Activated CD4-positive, CD25-positive, alpha-beta regulatory T cell treated with anti-CD3 and anti-CD28 coated beads, Interleukin-2, amount 50 U/mL, for 24 hours (primary cell): ENCODE measurements at regions not wholly inside any gene's neighbourhood (a gene's known extent, or its start where the extent isn't known, plus 50 kb on each side); places are given as distances from the start of the nearest gene placed in this dataset.

Source experiments
- ATAC-seq, 2 donors: fragments of 150-1000 bp; cut with Tn5 transposase; one replicate each; pipeline ENCODE4 v1.10.0; 2021; ENCODE audit warnings: mild to moderate bottlenecking in 1 of 2, moderate library complexity in 1 of 2

DNA sequence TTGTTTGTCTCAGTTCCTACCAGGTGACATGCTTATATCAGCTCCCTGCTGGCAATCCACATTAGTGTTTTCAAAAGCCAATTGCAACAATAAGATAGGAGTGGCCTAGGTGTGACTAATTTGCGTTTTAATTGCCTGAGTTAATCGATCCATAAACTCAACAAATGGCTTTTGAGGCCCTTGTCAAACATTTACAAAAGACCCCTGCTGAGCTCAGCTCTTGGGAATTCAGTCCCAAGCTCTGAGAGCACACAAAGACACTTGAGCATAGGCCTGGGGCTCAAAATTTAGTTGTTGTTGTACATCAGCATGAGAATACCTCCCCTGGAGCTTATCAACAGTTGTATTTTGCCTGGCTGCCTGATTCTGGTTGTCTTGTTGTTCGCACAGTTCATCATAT lies 1134.4 kb upstream of the TSPY4 start:
- no peak for ATAC-seq

DNA sequence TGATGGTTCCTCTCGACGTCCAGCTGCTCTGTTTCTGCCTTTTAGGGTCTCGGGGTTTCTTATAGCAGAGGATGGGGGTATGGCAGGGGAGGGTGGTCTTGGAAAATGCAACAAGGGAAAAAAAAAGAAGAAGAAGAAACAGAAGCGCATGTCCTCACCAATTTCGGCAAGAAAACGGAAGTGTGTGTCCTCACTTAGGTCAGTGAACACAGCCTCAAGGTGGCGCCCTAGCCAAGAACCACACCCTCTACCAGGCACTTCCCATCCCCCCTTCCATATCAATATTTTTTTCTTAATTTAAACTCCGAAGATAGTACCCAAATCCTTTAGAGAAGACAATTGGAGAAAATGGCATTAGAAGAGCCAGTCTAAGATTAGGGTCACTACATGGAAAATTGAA lies 1096.1 kb upstream of the TSPY4 start:
- ATAC-seq = no peak

DNA sequence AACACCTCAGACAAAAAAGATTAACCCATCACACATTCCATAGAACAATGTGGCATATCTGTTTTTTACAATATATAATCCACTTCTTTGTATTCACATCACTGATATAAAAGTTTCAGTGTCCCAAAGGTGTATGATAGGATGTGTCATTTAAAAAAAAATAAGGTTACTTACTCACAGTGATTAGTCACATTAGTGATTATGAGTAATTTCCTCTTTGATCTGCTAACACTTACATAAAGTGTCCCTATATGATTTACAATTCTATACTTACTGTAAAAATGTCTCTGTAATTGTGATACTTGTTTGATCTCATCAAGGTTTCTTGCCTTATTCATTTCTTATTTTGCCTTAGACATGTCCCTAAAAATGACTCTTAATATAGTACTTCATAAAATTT lies 1063.5 kb upstream of the TSPY4 start:
- peak; percentile 61 to 88 for ATAC-seq

DNA sequence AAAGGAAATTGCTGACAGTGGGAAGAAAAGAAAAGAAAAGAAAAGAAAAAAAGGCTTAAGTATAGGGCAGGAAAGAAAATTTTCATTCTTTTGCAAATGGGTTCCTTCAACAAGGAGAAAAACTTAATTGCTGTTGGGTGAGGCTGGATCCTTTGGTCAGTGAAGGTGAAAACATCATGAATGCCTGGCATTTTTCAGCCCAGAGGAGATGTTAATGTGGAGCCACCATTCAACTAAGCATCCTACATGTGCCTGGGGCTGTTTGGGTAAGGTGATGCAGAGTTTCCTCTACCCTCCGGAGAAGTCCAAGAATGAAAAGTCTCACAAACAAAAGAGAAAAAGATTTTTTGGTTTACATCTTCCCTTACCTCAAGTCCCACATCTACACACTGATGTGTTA lies 1032.2 kb upstream of the TSPY4 start:
- ATAC-seq = no peak

DNA sequence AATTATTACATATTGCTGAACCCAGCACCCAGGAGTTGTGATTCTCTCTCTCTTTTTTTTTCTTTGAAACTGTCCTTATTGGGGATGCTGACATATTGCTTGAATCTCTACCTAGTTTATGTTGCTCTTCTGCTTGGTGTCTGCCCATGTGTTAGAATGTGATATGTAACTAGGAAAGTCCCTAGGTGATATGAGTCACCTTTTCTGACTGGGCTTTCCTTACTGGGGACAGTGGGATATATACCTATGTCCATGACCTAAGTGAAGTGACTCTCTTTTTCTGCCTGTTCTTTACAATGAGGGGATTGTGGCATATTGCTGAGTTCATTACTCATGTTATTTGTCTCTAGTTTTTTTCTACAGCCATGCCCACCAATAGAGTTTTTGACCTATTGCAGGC lies 1013.2 kb upstream of the TSPY4 start:
- ATAC-seq = peak in 1 of 2 donors; percentile 17

DNA sequence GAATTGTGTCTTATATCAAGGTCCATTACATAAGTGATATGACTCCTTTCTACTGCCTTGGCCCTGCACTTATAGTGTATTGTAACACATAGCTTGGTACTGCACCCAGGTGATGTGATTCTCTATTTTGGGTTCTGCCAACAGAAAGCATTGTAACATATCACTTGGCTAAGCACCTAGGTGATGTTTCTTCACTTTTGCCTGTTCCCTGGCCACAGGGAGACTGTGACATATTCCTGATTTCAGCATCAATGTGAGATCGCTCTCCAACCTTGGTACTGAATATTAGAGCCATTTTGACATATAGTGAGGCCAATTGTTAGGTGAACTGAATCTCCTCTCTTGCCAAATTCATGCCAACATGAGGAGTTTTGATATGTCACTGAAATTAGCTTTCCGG lies 1010.3 kb upstream of the TSPY4 start:
- ATAC-seq = no peak

DNA sequence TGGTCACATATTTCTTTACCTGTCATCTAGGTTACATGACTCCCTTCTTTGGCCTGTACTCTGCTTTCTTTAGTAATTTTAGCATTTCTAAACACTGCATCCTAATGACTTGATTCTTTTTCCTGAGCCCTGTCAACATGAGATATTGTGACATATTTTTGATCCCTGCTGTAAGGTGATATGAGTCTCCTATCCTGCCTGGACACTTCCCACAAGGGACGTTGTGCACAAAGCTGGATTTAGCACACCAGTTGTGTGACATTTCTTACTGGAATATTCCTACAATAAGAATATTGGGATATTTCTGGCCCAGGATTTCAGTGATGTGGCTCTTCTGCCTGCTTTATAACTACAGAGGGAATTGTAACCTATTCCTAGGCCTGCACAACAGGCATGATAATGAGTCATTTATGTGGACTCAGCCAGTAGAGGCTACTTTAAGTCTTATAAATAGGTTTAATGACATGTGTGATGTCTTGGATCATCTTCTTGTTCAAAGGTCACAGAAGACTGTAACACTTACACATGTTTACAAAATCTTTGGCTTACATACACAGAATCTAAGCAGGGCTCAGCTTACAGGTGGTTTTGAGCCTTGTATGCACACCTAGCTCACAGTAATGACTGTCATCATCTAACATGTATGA lies 1009.4 kb upstream of the TSPY4 start:
- no peak for ATAC-seq

DNA sequence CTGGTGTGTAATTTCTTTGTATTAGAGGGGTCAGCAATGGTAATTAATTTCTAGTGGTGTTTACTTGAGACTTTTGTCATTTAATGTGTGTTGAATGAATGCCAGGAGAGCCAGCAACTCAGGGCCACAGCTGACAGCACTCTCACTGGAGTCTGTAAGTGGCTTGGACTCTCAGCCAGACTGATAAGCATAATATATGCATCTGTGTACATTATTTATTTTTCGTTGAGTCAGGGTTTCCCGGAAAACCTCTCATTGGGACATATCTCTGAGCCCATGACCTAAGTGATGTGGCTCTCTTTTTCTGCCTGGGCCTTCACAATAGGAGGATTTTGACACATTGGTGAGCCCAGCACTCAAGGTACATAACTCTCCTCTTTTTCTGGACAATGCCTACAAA lies 1007.8 kb upstream of the TSPY4 start:
- ATAC-seq = no peak

DNA sequence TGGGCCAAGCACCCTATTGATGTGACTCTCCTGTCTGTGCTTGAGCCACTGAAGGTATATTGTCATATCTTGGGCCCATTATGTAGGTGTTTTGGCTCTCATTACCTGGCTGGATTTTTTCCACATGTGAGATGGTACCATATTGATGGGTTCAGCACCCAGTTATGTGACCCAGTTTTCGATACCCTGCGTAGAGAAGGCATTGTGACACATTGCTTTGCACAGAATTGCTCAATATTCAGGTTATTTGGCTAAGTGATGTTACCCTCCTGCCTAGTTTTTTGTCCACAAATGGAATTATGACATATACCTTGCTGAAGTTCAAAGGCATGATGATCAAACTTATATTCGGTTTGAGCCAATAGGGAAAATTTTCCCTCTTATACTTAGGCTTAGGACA lies 1007.3 kb upstream of the TSPY4 start:
- no peak for ATAC-seq

DNA sequence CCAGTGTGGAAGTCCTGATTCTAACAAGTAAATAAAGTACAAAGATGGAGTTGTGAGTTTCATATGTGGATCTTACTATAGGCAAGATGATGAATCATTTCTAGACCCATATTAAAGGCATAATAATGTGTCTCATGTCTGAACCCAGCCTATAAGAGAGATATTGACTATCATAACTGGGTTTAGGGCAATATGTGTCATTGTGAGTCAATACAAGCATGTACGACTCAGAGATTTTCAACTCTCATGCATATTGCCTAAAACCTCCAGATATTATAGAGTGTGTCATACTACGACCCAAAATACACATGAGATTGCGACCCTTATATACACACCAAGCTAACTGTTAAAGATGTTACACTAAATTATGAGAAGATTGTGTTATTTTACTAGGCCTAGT lies 1003.9 kb upstream of the TSPY4 start:
- ATAC-seq = peak; percentile 49 to 75

DNA sequence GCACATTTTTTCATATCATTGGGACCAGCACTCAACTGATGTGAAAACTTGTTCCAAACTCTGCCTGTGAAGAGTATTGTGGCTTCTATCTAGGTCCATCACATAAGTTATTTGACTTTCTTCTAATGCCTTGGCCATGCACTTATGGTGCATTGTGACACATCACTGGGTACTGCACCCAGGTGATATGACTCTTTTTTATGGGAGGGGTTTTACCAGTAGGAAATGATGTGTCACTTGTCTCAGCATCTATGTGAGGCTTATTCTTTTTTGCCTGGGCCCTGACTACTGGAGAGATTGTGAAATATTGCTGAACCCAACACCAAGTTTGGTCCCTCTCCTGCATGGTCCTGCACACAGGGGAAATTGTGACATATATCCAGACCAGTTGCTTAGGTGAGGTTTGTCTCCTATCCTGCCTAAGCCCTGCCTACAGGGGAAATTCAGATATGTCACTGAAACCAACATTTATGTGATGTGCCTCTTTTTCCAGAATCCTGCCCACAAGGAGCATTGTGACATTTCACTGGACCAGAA lies 1001.9 kb upstream of the TSPY4 start:
- peak; percentile 37 to 43 for ATAC-seq

DNA sequence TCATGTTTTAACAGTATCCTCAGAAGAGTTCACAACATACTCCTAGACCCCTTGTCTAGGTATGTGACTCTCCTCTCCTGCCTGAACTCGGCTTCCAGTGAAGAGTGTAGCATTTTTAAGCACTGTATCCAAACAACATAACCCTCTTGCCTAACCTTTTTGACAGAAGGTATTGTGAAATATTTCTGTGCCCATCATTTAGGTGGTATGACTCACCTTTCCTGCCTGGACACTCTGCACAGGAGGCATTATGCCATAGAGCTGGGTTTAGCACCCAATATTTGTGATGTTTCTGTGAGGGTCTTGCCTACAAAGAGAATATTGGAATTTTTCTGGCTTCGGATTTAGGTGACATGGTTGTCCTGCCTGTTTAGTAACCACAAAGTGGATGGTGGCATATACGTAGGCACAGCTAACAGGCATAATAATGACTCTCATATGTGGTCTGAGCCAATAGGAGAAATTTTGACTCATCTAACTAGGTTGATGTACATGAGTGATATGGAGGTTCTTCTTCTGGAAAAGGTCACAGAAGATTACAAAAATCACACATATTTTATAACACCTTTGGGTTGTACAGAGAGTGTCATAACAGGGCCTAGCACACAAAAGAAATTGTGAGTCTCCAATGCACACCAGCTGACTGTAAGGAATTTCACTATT lies 1001.0 kb upstream of the TSPY4 start:
- peak; percentile 28 to 44 for ATAC-seq

DNA sequence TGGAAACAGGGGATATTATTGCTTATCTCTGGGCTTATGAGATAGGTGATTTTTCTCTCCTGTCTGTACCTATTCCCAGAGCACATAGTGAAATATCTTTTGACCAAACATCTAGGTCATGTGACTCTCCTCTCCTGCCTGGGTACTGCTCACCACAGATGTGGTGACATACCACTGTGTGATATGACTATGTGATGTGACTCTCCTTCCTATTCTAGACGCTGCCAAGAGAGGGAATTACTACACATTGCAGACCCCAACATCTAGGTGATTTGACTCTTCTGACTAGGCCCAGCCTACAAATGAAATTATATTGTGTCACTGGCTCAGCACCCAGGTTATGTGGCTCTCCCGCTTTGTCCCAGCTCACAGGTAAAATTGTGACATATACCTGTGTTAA lies 996.3 kb upstream of the TSPY4 start:
- no peak for ATAC-seq

DNA sequence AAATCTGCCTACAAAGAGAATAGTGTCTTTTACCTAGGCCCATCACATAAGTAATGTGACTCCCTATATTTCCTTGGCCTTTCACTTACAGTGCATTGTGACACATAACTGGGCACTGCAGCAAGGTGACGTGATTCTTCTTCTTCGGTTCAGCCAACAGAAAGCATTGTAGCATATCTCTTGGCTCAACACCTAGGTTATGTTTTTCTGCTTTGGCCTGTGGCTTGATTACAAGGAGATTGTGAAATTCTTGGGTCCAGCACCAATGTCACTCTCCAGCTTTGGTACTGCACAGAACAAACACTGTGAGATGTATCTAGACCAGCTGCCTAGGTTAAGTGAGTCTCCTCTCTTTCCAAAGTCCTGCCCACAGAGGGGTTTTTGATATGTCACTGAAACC lies 995.1 kb upstream of the TSPY4 start:
- ATAC-seq = no peak

DNA sequence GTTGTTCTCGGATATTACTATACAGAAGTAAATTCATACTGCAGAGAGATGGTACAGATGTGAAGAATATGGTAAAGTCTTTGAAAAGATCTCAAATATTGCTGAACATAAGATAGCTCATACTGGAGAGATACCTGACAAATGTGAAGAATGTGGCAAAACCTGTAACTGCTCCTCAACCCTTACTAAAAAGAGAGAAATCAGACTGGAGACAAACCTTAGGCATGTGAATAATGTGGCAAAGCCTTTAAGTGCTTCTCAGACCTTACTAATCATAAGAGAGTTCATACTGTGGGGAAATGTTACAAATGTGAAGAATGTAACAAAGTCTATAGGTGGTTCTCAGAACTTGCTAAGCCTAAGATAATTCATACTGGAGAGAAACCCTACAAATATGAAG lies 986.0 kb upstream of the TSPY4 start:
- no peak for ATAC-seq

DNA sequence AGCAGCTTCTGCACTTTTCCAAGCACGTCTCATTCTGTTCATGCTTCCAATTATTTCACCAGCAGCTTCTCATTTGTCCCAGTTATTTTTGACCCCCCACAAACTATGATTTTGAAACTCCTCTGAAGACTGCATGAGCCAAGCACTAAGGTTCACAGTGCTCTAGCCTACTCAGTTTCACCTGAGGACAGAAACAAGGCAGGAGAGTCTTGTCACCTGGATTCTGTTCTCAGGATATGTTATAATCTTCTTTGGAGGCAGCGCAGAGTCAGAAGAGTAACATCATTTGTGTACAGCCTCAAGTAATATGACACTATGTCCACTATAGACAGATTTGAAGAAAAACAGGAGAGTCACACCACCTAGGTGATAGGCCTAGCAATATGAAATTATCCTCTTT lies 985.1 kb upstream of the TSPY4 start:
- ATAC-seq = no peak

DNA sequence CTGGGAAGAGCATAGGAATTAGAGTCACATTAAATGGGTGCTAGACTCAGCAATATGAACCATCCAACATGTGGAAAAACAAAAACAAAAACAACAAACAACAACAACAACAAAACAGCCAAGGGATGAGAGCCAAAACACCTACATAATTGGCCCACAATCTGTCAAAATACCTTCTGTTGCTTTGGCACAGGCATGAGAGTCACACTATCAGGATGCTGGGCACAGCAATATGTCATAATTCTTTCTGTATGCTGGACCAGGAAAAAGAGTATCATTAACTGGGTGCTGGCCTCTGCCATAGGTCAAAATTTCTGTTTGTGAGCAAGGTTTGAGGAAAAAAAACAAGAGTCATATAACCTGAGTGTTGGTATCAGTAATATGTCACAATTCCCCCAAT lies 979.1 kb upstream of the TSPY4 start:
- no peak for ATAC-seq

DNA sequence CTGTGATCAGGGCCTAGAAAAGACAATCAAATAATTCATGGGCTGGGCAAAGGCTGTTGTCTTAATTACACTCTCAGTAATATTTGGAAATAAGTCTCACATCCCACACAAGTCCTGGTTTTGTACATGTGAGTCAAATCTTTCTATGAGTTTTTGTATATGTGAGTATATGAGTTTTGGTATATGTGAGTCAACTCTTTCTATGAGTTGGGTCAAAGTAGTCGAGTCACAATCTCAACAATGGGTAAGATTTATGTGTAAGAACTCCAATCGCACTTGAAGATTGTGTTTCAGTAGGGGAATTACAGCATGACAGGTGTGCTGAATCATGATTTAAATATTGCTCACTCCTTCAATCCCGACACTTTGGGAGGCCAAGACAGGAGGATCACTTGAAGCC lies 975.5 kb upstream of the TSPY4 start:
- peak; percentile 55 to 68 for ATAC-seq

DNA sequence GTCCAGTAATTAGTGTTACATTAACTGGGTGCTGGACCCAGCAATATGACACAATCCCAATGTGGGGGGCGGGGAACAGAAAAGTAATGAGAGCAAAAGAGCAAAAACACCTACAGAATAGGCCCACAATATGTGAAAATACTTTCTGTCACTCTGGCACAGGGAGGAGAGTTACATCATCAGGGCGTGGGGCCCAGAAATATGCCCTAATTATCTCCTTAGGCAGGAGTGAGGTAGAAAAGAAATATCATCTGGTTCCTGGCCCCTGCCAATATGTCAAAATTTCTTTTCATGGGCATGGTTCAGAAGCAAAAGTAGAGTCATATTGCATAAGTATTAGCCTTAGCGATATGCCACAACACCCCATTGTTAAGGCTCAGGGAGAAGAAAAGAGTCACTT lies 959.8 kb upstream of the TSPY4 start:
- no peak for ATAC-seq

DNA sequence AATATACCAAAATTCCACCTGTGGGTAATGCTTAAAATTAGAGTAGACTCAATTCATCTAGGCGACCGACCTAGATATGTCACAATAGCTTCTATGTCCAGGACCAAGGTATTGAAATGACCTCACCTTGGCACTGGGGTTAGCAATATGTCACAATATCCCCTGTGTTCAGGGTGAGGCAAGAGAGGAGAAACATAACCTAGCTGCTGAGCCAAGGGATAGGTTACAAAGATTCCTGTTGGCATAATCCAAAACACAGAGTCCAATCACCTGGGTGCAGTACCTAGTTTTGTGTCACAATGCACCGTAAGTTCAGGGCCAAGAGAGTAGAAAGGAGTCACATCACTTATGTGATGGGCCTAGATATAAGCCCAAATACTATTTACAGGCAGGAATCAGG lies 957.5 kb upstream of the TSPY4 start:
- no peak for ATAC-seq

DNA sequence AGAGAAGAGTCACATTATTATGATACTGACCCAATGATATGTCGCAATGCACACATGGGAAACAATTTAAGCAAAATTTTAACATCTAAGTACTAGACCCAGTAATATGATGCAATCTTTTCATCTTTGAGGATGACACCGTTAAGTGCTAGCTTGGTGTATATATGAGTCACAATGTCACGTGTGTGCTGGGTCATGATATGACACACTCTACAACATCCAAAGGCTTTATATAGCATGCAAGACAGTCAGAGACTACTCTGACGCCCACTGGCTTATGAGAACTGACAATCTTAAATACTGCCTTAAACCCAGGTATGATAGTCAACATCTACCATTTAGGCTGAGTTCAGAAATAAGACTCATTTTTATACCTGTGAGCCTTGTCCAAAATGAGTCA lies 955.8 kb upstream of the TSPY4 start:
- ATAC-seq = peak; percentile 82 to 88

DNA sequence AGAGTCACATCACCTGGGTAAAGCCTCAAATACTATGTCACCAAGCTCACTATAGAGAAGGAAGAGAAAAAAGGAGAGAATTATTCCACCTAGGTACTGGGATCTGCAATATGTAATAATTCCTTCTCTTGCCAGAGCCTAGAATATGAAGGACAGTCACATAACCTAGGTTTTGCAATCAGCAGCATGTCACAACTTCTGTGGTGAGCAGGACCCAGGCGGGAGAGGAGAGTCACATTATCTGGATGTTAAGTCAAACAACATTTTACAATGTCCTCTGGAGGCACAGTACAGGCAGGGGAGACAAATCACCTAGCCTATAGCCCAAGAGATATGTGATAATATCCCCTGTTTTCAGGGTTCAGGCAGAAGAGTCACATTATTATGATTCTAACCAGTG lies 951.2 kb upstream of the TSPY4 start:
- ATAC-seq = no peak

DNA sequence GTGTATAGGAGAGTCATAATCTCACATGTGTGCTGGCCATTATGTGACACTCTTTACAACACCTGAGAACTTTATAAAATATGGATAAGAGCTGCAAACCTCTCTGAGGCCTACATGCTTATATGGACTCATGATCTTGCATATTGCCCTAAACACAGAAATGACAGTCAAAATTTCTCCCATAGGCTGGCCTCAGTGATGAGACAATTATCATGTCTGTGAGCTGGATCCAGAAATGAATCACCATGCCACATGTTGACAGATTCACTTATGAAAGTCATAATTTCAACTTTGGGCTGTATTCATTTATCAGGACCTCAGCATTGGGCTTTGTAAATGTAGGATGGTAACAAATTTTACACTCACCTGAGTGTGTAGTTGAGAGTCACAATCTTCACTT lies 948.8 kb upstream of the TSPY4 start:
- peak in 1 of 2 donors; percentile 43 for ATAC-seq

DNA sequence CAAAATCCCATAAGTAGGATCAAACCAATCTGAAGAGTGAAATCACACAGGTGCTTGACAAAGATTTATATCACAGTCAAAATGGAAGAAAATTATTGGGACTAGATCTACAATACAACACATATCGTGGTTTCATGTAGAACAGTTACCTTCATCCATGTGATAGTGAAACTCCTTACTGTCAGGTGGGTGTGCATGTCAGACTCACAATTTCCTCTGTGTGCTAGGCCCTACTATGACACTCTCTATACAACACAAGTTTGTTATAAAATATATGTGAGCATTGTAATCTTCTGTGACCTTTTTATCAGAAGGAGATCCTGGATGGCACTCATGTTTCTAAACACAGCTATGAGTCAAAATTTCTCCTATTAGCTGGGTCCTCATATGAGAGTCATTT lies 947.0 kb upstream of the TSPY4 start:
- peak in 1 of 2 donors; percentile 30 for ATAC-seq

DNA sequence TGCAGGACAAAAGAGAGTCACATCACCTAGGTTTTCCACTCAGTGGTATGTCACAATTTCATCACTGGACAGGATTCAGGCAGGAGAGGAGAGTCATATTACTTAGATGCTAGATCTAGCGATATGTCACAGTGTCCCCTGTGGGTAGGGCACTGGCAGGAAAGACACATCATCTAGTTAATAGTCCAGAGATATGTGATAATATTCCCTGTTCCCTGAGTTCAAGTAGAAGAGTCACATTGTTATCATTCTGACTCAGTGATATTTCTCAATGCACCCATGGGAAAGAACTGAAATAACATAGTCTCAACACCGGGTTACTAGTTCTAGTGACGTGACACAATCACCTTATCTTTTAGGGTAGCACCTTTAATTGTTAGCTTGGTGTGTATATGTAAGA lies 944.0 kb upstream of the TSPY4 start:
- ATAC-seq = no peak
